ENCODE measurements at regions not wholly inside any gene's neighbourhood (a gene's known extent, or its start where the extent isn't known, plus 50 kb on each side); places are given as distances from the start of the nearest gene placed in this dataset.

DNA sequence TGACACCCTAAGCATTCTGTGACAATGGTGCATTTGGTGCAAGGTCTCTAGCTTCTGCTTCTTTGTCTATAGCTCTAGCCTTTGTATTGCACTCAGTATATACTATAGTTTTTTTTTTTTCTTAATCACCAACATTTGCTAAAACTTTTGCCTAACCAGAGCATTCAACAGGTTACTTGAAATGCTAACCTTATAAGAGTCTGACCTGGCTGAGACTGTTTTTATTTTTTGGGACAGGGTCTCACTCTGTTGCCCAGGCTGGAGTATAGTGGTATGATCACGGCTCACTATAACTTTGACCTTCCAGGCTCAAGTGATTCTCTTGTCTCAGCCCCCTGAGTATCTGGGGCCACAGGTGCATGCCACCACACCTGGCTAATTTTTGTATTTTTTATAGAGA lies 92.4 kb downstream of the ZNF365 start:
- H3K4me1 ChIP-seq (ENCODE audit: insufficient read depth, low read length), result no peaks in the 10 kb centered on the region
- H3K9me3 ChIP-seq (ENCODE audit: insufficient read depth, low read depth, low read length), result no peaks in the 10 kb centered on the region
- no peaks in the 10 kb centered on the region for H3K36me3 ChIP-seq (ENCODE audit: insufficient read depth, low read depth, low read length)
- H3K9ac ChIP-seq (ENCODE audit: low read depth, low read length), result no peak overlapping the region
- no peak overlapping the region for H3K27ac ChIP-seq (ENCODE audit: low read length)
- H3K4me3 ChIP-seq (ENCODE audit: low read length), result no peak overlapping the region
- H3K27me3 ChIP-seq (ENCODE audit: insufficient read depth, low read length), result no peaks in the 10 kb centered on the region

DNA sequence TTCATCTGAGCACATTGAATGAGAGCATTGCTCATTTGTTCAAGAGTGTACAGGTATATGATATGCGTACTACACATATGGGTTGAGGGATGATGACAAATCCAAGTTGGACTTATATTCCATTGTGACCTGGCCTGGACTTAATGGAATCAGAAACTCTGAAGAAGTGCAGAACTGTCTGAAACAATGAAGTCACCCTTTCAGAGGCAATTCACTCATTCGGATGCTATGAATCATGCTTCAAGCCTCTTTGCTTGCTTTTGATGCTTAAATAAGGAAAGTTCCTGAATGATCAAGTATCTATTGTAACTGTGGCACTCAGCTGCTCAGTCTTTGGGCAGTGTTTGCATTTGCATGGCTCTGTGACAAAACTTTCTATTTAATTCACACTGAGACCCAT lies 93.4 kb downstream of the ZNF365 start:
- Histone ChIP-seq H3K9me3 (ENCODE audit: insufficient read depth, low read depth, low read length) (no peaks in the 10 kb centered on the region), H3K27me3 (ENCODE audit: insufficient read depth, low read length) (no peaks in the 10 kb centered on the region), H3K4me3 (ENCODE audit: low read length) (no peak overlapping the region), H3K9ac (ENCODE audit: low read depth, low read length) (no peak overlapping the region), H3K27ac (ENCODE audit: low read length) (no peak overlapping the region), H3K4me1 (ENCODE audit: insufficient read depth, low read length) (no peaks in the 10 kb centered on the region), H3K36me3 (ENCODE audit: insufficient read depth, low read depth, low read length) (no peaks in the 10 kb centered on the region)

- Histone ChIP-seq H3K27ac (ENCODE audit: low read length) (no peak overlapping the region), H3K9me3 (ENCODE audit: insufficient read depth, low read depth, low read length) (no peaks in the 10 kb centered on the region), H3K27me3 (ENCODE audit: insufficient read depth, low read length) (no peaks in the 10 kb centered on the region), H3K9ac (ENCODE audit: low read depth, low read length) (no peak overlapping the region), H3K4me1 (ENCODE audit: insufficient read depth, low read length) (no peaks in the 10 kb centered on the region), H3K4me3 (ENCODE audit: low read length) (no peak overlapping the region), H3K36me3 (ENCODE audit: insufficient read depth, low read depth, low read length) (no peaks in the 10 kb centered on the region)
Observed at GRCh38 chr10:62471711-62472110, 97.5 kb downstream of the ZNF365 start.

GRCh38 chr10:62473241-62473640 lies 99.1 kb downstream of the ZNF365 start:
- H3K9me3 ChIP-seq (ENCODE audit: insufficient read depth, low read depth, low read length), result no peaks in the 10 kb centered on the region
- no peak overlapping the region for H3K27ac ChIP-seq (ENCODE audit: low read length)
- H3K4me1 ChIP-seq (ENCODE audit: insufficient read depth, low read length), result no peaks in the 10 kb centered on the region
- H3K9ac ChIP-seq (ENCODE audit: low read depth, low read length), result no peak overlapping the region
- no peaks in the 10 kb centered on the region for H3K27me3 ChIP-seq (ENCODE audit: insufficient read depth, low read length)
- H3K4me3 ChIP-seq (ENCODE audit: low read length), result no peak overlapping the region
- no peaks in the 10 kb centered on the region for H3K36me3 ChIP-seq (ENCODE audit: insufficient read depth, low read depth, low read length)

DNA sequence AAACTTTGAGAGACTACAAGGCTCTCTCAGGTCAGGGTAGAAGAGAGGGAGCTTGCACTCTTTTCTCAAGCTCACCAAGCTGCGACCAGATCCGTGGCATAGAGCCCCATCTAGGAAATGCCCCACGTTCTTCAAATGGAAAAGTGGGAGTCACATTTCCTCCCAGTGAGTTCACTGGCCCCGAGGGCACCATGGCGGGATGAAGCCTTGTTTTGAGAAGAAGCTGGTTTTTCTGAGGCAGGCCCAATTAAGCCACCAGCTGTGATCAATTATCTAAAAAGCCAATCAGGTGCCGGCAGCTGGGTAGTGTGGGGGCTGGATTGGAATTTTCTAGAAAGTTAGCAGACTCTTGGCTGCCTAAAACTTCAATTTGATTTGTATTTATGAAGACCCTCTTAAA lies 101.4 kb downstream of the ZNF365 start:
- Histone ChIP-seq H3K4me3 (ENCODE audit: low read length) (no peak overlapping the region), H3K9me3 (ENCODE audit: insufficient read depth, low read depth, low read length) (no peaks in the 10 kb centered on the region), H3K36me3 (ENCODE audit: insufficient read depth, low read depth, low read length) (no peaks in the 10 kb centered on the region), H3K9ac (ENCODE audit: low read depth, low read length) (no peak overlapping the region), H3K27ac (ENCODE audit: low read length) (no peak overlapping the region), H3K4me1 (ENCODE audit: insufficient read depth, low read length) (no peaks in the 10 kb centered on the region), H3K27me3 (ENCODE audit: insufficient read depth, low read length) (no peaks in the 10 kb centered on the region)

DNA sequence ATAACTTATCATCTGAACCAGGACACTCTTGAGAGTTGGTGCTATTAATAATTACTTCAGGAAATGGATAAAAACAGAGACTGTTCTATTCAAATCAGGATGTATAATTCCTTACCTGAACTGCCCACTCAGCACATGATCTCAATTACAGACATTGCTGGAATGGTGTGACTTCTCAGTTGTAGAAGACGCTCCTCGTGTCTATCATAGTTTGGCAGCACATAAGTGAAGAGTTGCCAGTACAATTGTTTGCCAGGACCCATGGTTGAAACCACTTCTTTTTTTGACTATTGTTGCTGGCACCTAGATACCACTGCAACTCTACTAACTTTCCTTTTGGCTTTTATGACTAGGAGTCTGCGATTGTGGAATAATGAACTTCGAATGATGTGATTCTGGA lies 105.4 kb downstream of the ZNF365 start:
- Histone ChIP-seq H3K4me1 (ENCODE audit: insufficient read depth, low read length) (no peaks in the 10 kb centered on the region), H3K4me3 (ENCODE audit: low read length) (no peak overlapping the region), H3K27ac (ENCODE audit: low read length) (no peak overlapping the region), H3K9ac (ENCODE audit: low read depth, low read length) (no peak overlapping the region), H3K9me3 (ENCODE audit: insufficient read depth, low read depth, low read length) (no peaks in the 10 kb centered on the region), H3K27me3 (ENCODE audit: insufficient read depth, low read length) (no peaks in the 10 kb centered on the region), H3K36me3 (ENCODE audit: insufficient read depth, low read depth, low read length) (no peaks in the 10 kb centered on the region)

GRCh38 chr10:62480196-62480595 lies 106.0 kb downstream of the ZNF365 start:
- H3K9me3 ChIP-seq (ENCODE audit: insufficient read depth, low read depth, low read length), result no peaks in the 10 kb centered on the region
- no peaks in the 10 kb centered on the region for H3K27me3 ChIP-seq (ENCODE audit: insufficient read depth, low read length)
- H3K9ac ChIP-seq (ENCODE audit: low read depth, low read length), result no peak overlapping the region
- no peak overlapping the region for H3K27ac ChIP-seq (ENCODE audit: low read length)
- no peak overlapping the region for H3K4me3 ChIP-seq (ENCODE audit: low read length)
- H3K4me1 ChIP-seq (ENCODE audit: insufficient read depth, low read length), result no peaks in the 10 kb centered on the region
- no peaks in the 10 kb centered on the region for H3K36me3 ChIP-seq (ENCODE audit: insufficient read depth, low read depth, low read length)

DNA sequence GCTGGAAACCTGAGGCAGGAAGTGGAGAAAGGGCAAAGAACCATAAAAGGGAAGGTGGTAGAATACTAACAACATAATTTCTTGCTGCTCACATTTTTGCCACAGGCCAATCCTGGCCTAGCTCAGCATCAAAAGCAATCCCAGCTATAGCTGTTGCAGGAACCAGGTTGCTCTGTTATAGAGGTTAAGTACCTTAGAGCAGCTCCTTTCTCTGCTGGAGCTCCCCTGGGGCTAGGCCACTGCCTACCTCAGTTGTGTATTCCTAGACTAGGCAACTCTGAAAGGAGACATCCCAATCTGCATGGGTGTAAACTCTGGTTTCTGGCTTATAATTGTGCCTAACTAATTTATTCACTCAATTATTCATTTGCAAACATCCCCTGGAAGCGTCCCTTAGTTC lies 108.4 kb downstream of the ZNF365 start:
- H3K4me3 ChIP-seq (ENCODE audit: low read length), result no peak overlapping the region
- H3K27me3 ChIP-seq (ENCODE audit: insufficient read depth, low read length), result no peaks in the 10 kb centered on the region
- no peaks in the 10 kb centered on the region for H3K4me1 ChIP-seq (ENCODE audit: insufficient read depth, low read length)
- no peaks in the 10 kb centered on the region for H3K36me3 ChIP-seq (ENCODE audit: insufficient read depth, low read depth, low read length)
- no peaks in the 10 kb centered on the region for H3K9me3 ChIP-seq (ENCODE audit: insufficient read depth, low read depth, low read length)
- no peak overlapping the region for H3K27ac ChIP-seq (ENCODE audit: low read length)
- H3K9ac ChIP-seq (ENCODE audit: low read depth, low read length), result no peak overlapping the region

GRCh38 chr10:62491597-62491996 lies 117.4 kb downstream of the ZNF365 start:
- no peaks in the 10 kb centered on the region for H3K36me3 ChIP-seq (ENCODE audit: insufficient read depth, low read depth, low read length)
- no peaks in the 10 kb centered on the region for H3K27me3 ChIP-seq (ENCODE audit: insufficient read depth, low read length)

GRCh38 chr10:62492012-62492869 lies 118.1 kb downstream of the ZNF365 start:
- Histone ChIP-seq H3K4me1 (ENCODE audit: insufficient read depth, low read length) (no peaks in the 10 kb centered on the region), H3K36me3 (ENCODE audit: insufficient read depth, low read depth, low read length) (no peaks in the 10 kb centered on the region), H3K9ac (ENCODE audit: low read depth, low read length) (no peak overlapping the region), H3K27ac (ENCODE audit: low read length) (no peak overlapping the region), H3K27me3 (ENCODE audit: insufficient read depth, low read length) (no peaks in the 10 kb centered on the region), H3K9me3 (ENCODE audit: insufficient read depth, low read depth, low read length) (no peaks in the 10 kb centered on the region), H3K4me3 (ENCODE audit: low read length) (no peak overlapping the region)

More at GRCh38 chr10:62491597-62491996, 117.4 kb downstream of the ZNF365 start:
- H3K4me3 ChIP-seq (ENCODE audit: low read length), result no peak overlapping the region
- H3K9me3 ChIP-seq (ENCODE audit: insufficient read depth, low read depth, low read length), result no peaks in the 10 kb centered on the region
- no peaks in the 10 kb centered on the region for H3K4me1 ChIP-seq (ENCODE audit: insufficient read depth, low read length)
- no peak overlapping the region for H3K27ac ChIP-seq (ENCODE audit: low read length)
- no peak overlapping the region for H3K9ac ChIP-seq (ENCODE audit: low read depth, low read length)

- Histone ChIP-seq H3K36me3 (ENCODE audit: insufficient read depth, low read depth, low read length) (no peaks in the 10 kb centered on the region), H3K27me3 (ENCODE audit: insufficient read depth, low read length) (no peaks in the 10 kb centered on the region), H3K9ac (ENCODE audit: low read depth, low read length) (no peak overlapping the region), H3K27ac (ENCODE audit: low read length) (no peak overlapping the region), H3K4me1 (ENCODE audit: insufficient read depth, low read length) (no peaks in the 10 kb centered on the region), H3K9me3 (ENCODE audit: insufficient read depth, low read depth, low read length) (no peaks in the 10 kb centered on the region), H3K4me3 (ENCODE audit: low read length) (no peak overlapping the region)
Observed at GRCh38 chr10:62492870-62493180, 118.7 kb downstream of the ZNF365 start.

GRCh38 chr10:62496925-62497324 lies 122.8 kb downstream of the ZNF365 start:
- Histone ChIP-seq H3K4me1 (ENCODE audit: insufficient read depth, low read length) (no peaks in the 10 kb centered on the region; the same call in 1 of the 2 replicates), H3K9me3 (ENCODE audit: insufficient read depth, low read depth, low read length) (no peaks in the 10 kb centered on the region), H3K36me3 (ENCODE audit: insufficient read depth, low read depth, low read length) (no peaks in the 10 kb centered on the region), H3K27me3 (ENCODE audit: insufficient read depth, low read length) (no peaks in the 10 kb centered on the region), H3K4me3 (ENCODE audit: low read length) (no peak overlapping the region), H3K27ac (ENCODE audit: low read length) (no peak overlapping the region), H3K9ac (ENCODE audit: low read depth, low read length) (no peak overlapping the region)

All from iPS-20b (cell line).